Erythroblast (primary cell): ENCODE measurements at regions not wholly inside any gene's neighbourhood (a gene's known extent, or its start where the extent isn't known, plus 50 kb on each side); places are given as distances from the start of the nearest gene placed in this dataset.
"Not testable (repeated sequence)": the region's sequence is repeated elsewhere in the genome, so short reads cannot be mapped to it uniquely, and the experiment has no call there.

Source experiments
- DNase-seq, 2 experiments: peaks; one replicate each; lab custom pipeline; 2025; lab: John Stamatoyannopoulos, UW
- GATA1 ChIP-seq: IDR thresholded peaks from 2 replicates; pipeline ENCODE4 v1.6.1; 2011; ENCODE audit warnings: low read depth, mild to moderate bottlenecking, control low read depth, low read length, moderate library complexity
- POLR2A ChIP-seq: IDR thresholded peaks from 2 replicates; pipeline ENCODE4 v1.6.1; 2011; ENCODE audit warnings: mild to moderate bottlenecking, low read length

DNA sequence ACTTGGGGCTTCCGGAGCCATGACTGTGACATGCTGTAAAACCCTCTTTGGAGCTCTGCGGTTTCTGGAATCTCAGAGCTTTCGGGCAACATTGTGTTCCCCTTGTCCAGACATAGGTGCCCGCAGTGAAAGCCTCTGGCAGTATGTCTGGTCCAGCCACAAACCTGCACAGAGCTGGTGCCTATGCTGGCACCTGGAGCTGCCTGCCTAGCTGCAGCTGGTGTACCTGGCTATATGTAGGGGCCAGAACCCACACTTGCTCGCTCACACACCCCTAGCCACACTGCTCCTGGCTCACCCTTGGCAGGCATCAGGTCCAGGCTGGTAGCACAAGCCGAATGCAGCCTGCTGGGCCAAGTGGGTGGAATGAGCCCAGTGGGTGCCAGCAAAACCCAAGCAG is 861.1 kb downstream of the FLRT2 start:
- DNase-seq: no peak
- TF ChIP-seq GATA1 (no peak), POLR2A (no peak)

DNA sequence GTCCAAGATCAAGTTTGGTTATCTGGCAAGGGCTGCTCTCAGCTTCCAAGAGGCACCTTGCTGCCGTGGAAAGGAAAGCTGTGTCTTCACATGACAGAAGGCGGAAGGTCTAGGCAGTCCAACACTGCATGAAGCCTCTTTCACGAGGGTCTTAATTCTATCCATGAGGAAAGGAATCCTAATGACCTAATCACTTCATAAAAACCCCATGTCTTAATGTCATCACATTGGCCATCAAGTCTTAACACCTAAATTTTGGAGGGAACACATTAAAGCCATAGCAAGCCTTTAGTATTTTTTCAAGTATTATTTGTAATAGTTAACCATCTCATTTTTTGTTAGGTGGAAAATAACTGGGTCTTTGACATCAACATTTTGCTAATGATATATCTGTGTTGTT is 858.3 kb downstream of the FLRT2 start:
- no peak for DNase-seq
- no peak for TF ChIP-seq POLR2A
- TF ChIP-seq GATA1: no peak

DNA sequence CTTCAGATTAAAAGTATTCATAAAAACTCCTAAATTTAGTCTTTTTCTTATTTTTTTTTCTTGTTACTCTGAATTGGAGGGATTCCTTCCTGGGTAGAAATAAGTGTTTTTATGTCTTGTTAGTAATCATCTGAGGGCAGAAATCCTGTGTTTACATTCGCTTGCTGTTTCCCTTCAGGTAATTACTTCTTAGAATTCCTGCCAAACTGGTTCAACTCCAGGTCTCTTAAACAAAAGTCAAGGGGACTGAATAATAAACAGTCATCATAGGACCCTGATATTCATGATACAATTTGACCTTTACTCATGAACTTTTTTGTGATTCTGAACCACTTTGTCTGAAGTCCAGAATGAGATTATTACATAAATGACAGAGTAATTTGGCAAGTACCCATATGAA is 843.9 kb downstream of the FLRT2 start:
- no peak for DNase-seq
- no peak for TF ChIP-seq POLR2A
- no peak for TF ChIP-seq GATA1

DNA sequence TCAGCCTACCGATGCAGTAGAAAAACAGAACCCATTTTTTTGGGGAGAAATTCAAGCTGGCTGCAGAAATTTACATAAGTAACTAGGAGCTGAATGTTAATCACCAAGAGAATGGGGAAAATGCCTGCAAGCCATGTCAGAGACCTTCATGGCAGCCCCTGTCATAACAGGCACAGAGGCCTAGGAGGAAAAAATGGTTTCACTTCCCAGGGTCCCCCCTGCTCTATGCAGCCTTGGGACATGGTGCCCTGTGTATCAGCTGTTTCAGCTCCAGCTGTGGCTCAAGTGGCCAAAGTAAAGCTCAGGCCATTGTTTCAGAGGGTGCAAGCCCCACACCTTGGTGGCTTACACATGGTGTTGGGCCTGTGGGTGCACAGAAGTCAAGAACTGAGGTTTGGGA is 842.5 kb downstream of the FLRT2 start:
- no peak for TF ChIP-seq GATA1
- TF ChIP-seq POLR2A: no peak
- no peak for DNase-seq

DNA sequence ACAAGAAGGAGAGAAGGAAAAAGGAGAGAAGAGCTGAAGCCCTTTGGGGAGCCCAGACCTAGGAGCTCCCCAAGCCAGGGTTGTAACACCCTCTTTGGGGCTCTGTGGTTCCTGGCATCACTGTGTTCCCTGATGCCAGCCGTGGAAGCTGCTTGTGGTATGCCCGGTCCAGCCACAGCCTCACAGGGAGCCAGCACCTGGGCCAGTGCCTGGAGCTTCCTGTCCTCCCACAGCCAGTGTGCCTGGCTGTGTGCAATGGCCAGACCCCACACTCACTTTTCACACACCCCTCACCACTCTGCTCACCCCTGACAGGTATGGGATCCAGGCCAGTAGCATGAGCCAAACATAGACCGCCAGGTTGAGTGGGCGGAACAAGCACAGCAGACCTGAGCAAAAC is 834.7 kb downstream of the FLRT2 start:
- no peak for DNase-seq
- no peak for TF ChIP-seq GATA1
- TF ChIP-seq POLR2A: no peak

DNA sequence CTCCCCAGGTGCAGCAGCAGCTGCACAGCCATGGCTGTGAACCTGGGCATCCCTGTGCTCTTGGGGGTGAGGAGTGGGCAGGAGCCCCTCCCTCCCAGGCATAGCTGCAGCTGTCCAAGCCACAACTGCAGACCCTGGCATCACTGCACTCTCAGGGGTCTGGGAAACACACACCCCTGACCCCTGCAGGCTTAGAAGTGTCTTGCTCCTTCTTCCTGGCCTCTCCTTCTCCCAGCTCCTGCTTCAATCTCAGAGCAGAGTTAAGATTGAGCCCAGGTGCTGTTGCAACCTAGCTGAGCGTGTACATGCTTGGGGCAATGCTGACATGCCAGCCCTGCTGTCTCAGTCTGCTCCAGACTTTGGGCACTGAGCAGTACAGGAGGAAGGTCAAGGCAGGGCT is 833.6 kb downstream of the FLRT2 start:
- no peak for DNase-seq
- no peak for TF ChIP-seq GATA1
- no peak for TF ChIP-seq POLR2A

DNA sequence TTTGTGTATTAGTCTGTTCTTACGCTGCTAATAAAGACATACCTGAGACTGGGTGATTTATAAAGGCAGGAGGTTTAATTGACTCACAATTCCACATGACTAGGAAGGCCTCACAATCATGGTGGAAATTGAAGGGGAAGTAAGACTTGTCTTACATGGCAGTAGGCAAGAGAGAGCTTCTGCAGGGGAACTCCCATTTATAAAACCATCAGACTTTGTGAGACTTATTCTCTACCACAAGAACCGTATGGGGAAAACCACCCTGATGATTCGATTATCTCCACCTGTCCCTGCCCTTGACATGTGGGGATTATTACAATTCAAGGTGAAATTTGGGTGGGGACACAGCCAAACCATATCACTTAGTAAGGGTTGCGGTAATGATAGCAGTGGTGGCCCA is 833.1 kb downstream of the FLRT2 start:
- TF ChIP-seq GATA1 (no peak), POLR2A (no peak)
- no peak for DNase-seq

DNA sequence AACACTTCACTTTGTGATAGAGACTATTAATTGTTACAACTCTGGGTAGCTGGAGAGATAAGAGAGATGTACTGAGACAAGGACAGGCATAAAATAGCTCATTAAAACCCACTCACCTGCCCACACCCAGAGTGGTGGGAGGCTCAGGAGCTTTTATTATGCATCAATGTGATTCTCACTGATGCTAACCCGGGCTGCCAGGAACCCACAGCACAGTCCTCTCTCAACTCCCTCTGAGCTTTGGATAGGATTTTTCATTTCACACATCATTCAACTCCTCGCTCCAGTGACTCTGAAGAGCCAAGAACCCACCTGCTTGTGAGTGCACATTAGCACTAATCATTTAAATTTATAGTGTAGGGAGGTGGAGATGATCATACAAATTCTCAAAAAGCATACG is 827.9 kb downstream of the FLRT2 start:
- no peak for DNase-seq
- no peak for TF ChIP-seq POLR2A
- TF ChIP-seq GATA1: no peak

DNA sequence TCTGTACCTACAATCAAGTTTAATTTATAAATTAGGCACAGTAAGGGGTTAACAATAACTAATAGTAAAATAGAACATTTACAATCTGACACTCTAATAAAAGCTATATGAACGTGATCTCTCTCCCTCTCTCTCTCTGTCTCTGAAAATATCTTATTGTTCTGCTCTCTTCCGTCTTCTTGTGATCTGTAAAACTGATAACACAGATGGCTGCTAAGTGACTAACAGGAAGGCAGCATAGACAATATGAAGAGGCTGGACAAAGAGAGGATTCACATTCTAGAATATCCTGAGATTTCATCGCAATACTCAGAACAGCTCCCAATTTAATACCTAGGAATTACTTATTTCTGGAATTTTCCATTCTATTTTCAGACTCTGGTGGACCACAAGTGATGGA is 827.2 kb downstream of the FLRT2 start:
- TF ChIP-seq POLR2A (no peak), GATA1 (no peak)
- no peak for DNase-seq

DNA sequence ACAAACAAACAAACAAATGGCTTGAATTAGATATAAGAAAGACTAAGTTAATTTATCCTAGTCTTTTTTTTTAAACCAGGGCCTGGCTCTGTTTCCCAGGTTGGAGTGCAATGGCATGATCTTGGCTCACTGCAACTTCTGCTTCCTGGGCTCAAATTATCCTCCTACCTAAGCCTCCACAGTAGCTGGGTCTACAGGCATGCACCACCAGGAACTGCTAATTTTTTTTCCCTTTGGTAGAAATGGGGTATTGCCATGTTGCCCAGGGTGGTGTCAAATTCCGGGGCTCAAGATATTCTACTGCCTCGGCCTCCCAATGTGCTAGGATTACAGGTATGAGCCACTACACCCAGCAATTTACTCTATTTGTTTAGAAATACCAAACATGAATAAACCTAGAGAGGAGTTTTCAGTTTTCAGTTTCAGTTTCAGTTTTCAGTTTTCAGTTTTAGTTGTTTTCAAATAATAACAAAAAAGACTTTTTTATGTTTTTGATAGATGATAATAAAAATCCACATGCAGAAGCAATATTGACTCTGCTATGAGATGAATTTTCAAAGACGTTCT is 817.0 kb downstream of the FLRT2 start:
- no peak for DNase-seq
- no peak for TF ChIP-seq GATA1
- TF ChIP-seq POLR2A: no peak

DNA sequence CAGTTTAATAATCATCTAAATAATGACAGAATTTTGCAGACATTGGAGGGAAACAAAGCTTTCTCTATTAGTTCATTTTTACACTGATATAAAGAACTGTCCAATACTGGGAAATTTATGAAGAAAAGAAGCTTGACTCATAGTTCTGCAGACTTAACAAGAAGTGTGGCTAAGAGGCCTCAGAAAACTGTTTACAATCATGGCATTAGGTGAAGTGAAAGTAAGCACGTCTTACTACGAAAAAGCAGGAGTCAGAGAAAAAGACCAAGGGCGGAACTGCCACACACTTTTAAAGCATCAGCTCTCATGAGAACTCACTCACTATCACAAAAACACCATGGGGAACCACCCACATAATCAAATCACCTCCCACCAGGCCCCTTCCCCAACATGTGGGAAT is 804.4 kb downstream of the FLRT2 start:
- TF ChIP-seq GATA1 (no peak), POLR2A (no peak)
- no peak for DNase-seq

DNA sequence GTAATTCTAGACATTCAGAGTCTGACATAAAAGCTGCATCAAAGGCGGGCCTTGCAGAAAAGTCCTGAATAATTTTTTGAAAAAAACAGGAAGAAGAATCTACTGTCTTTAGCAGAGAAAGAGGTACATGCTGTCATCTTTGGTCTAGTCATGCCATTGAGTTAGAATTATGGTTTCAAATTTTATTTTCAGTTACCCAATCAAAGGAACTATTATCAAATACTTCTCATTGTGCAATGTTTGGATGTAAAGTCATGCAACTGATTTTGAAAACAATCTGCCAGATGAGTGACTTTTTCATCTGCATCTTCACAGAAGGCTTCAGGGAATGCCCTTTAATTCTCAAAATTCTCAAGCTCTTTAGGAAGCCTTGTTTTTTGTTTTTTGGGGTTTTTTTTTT is 803.5 kb downstream of the FLRT2 start:
- TF ChIP-seq GATA1: no peak
- no peak for TF ChIP-seq POLR2A
- DNase-seq: no peak

DNA sequence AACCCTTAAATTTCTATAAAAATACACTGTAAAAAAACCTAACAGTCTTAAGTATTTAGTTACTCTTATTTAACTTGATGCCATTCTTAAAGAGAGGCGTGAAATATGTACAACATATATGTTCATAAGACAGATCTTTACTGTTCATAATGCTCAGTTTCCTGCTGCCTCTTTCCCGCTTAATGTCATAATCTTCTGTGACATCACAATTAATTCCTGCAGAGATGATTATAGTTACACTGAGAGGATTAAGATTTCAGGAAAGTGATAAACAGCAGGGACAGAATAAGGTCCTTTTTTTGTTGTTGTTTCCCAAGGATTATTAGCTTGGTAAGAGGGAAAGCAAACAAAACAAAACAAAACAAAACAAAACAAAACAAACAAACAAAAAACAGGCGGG is 801.4 kb downstream of the FLRT2 start:
- DNase-seq: no peak
- TF ChIP-seq POLR2A: no peak
- no peak for TF ChIP-seq GATA1

DNA sequence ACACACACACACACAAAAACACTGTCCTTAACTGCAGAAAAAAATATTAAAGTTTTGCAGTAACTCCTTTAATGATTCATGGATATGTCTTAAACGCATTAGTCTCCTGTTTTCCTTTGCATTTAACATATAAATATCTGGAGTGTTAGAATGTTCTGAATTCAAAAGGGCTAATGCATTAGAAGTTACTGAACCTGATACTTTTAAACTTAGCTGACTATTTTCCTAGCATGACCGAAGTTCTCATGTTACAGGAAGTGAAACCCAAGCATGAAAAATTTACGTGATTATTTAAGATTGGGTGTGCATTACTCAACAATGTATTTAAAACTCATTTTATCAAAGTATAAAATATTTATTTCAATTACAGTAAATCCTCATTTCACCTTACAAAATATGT is 791.2 kb downstream of the FLRT2 start:
- TF ChIP-seq GATA1 (no peak), POLR2A (no peak)
- DNase-seq: no peak

DNA sequence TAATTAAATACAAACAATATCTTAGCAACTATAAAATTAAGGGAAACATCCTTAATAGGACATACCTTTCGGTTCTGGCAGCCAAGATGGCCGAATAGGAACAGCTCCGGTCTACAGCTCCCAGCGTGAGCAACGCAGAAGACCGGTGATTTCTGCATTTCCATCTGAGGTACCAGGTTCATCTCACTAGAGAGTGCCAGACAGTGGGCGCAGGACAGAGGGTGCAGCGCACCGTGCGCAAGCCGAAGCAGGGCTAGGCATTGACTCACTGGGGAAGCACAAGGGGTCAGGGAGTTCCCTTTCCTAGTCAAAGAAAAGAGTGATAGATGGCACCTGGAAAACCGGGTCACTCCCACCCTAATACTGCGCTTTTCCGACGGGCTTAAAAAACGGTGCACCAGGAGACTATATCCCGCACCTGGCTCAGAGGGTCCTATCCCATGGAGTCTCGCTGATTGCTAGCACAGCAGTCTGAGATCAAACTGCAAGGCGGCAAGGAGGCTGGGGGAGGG is 782.3 kb downstream of the FLRT2 start:
- DNase-seq: not testable (repeated sequence)

DNA sequence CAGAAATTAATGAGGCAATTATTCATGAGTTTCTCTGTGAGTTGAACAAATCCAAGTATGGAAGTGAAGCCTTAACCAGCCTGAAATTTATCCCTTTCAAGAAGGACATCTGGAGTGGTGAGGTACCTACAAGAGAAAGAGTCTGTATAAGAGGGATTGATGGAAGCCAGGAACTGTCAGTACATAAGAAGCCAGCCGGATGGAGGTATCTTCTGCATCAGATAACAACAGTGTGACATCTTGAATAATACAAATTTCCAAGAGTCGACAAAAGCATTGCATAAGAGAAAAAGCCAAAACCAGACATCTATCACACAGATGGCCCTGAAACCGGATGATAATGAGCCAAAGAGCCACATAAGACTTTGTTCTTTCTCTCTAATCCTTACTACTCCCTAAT is 781.2 kb downstream of the FLRT2 start:
- DNase-seq: no peak
- TF ChIP-seq GATA1 (no peak), POLR2A (no peak)
